ENCODE measurements at regions not wholly inside any gene's neighbourhood (a gene's known extent, or its start where the extent isn't known, plus 50 kb on each side); places are given as distances from the start of the nearest gene placed in this dataset.

DNA sequence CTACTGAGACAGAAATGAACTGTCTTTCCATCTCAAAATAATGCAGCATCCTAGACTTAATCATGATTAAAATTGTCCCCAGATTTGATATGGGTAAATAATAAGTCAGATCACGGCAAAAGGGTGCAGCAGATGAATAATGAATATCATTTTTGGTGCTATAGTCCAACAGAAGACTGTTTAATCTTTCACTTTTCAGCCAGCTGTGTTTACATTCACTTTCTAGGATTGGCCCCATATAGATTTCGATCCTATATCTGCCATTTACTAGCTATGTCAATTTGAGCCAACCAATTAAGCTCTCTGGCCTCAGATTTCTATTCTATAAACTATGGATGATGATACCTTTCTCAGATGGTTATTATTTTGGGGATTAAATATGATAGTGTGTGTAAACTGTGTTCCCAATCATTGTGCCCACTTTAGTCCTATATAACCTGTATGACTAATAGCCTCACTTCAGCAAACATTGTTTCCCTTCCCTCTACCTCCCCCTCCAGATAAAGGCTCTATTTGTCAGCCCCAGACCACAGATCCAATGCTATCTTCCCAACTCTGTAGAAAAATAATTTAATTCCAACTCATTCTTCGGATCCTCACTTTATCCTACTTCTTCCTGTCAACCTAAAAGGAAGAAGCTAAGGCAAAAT lies 53.6 kb upstream of the NT5E start:
- no peak overlapping the region for H4K8ac ChIP-seq (replicated peaks; ENCODE audit: insufficient read length, low read depth, low read length)
- no peak overlapping the region for H3K27ac ChIP-seq (ENCODE audit: insufficient read length, low read depth, low read length)
- no peak overlapping the region for H2AK5ac ChIP-seq (ENCODE audit: insufficient read length, low read length)
- H2BK15ac ChIP-seq (ENCODE audit: low read depth, low read length), result no peak overlapping the region
- H3K4me1 ChIP-seq (ENCODE audit: insufficient read depth, low read length), result no peaks in the 10 kb centered on the region
- H3K9ac ChIP-seq (ENCODE audit: extremely low read depth, insufficient read length, low read length), result no peak overlapping the region
- H4K91ac ChIP-seq (ENCODE audit: insufficient read length, low read depth, low read length), result no peak overlapping the region
- Mint-ChIP-seq H3K27ac (no peak overlapping the region), H3K4me1 (peaks cover 0 to 11% of the 10 kb centered on the region in 2 experiments; a peak in 2 of 4 replicates), H3K9me3 (peaks cover 8 to 11% of the 10 kb centered on the region in 2 experiments; a peak in 4 of 5 replicates), H3K4me3 (no peak overlapping the region), H3K36me3 (ENCODE audit: insufficient read depth in 1 of 3, low read depth in 3 of 3) (peaks cover 0 to 5% (median 2%) of the 10 kb centered on the region in 3 experiments; a peak in 1 of 7 replicates), H3K27me3 (ENCODE audit: low read depth) (no peaks in the 10 kb centered on the region)
- H3K23ac ChIP-seq (ENCODE audit: insufficient read length, low read depth, low read length), result no peak overlapping the region
- H3K27me3 ChIP-seq (ENCODE audit: insufficient read depth, low read length), result no peaks in the 10 kb centered on the region
- no peak for DNase-seq
- H3K79me2 ChIP-seq (ENCODE audit: insufficient read depth, low read length), result no peaks in the 10 kb centered on the region
- H3K4ac ChIP-seq (ENCODE audit: low read depth, low read length), result no peak overlapping the region
- no peak overlapping the region for H2BK5ac ChIP-seq (ENCODE audit: insufficient read length, low read length)
- no peak overlapping the region for H2AFZ ChIP-seq (ENCODE audit: low read length)
- H3K18ac ChIP-seq (ENCODE audit: insufficient read length, low read depth, low read length), result no peak overlapping the region
- H3K79me1 ChIP-seq (ENCODE audit: insufficient read depth, low read depth, low read length, poor library complexity, severe bottlenecking), result no peaks in the 10 kb centered on the region
- no CpG with 5 or more reads among the region's 3 CpGs for WGBS (ENCODE audit: extremely low coverage, insufficient read length, low lambda C conversion rate)
- no peak overlapping the region for H3K4me2 ChIP-seq (ENCODE audit: insufficient read depth, insufficient read length, low read length)
- no peak overlapping the region for H3K14ac ChIP-seq (ENCODE audit: insufficient read depth, low read length)
- no peak overlapping the region for H3K56ac ChIP-seq (ENCODE audit: insufficient read length, low read depth, low read length)
- H2BK120ac ChIP-seq (ENCODE audit: low read depth, low read length, poor library complexity, severe bottlenecking), result no peak overlapping the region
- H3K9me3 ChIP-seq (ENCODE audit: control insufficient read depth, low read depth, low read length), result no peaks in the 10 kb centered on the region
- H4K5ac ChIP-seq (ENCODE audit: insufficient read length, low read depth, low read length), result no peak overlapping the region
- no peak overlapping the region for H2BK20ac ChIP-seq (ENCODE audit: low read depth, low read length, poor library complexity, severe bottlenecking)
- H4K20me1 ChIP-seq (ENCODE audit: control insufficient read depth, insufficient read depth, insufficient read length), result no peaks in the 10 kb centered on the region
- no peak overlapping the region for H2BK12ac ChIP-seq (ENCODE audit: insufficient read length, low read depth, low read length)
- TF ChIP-seq, protein P1, sequence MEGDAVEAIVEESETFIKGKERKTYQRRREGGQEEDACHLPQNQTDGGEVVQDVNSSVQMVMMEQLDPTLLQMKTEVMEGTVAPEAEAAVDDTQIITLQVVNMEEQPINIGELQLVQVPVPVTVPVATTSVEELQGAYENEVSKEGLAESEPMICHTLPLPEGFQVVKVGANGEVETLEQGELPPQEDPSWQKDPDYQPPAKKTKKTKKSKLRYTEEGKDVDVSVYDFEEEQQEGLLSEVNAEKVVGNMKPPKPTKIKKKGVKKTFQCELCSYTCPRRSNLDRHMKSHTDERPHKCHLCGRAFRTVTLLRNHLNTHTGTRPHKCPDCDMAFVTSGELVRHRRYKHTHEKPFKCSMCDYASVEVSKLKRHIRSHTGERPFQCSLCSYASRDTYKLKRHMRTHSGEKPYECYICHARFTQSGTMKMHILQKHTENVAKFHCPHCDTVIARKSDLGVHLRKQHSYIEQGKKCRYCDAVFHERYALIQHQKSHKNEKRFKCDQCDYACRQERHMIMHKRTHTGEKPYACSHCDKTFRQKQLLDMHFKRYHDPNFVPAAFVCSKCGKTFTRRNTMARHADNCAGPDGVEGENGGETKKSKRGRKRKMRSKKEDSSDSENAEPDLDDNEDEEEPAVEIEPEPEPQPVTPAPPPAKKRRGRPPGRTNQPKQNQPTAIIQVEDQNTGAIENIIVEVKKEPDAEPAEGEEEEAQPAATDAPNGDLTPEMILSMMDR (conservative IDR thresholded peaks at IDR 0.05), result no peak
- H3K23me2 ChIP-seq (ENCODE audit: insufficient read length, low read depth, low read length, poor library complexity, severe bottlenecking), result no peaks in the 10 kb centered on the region
- H3T11ph ChIP-seq (ENCODE audit: low read length), result no peak overlapping the region

Measured in H9 (cell line).